Stimulated activated CD4-positive, alpha-beta T cell treated with anti-CD3 and anti-CD28 coated beads, Interleukin-4, amount 100 ng/mL, for 1 hour (primary cell): ENCODE measurements at regions not wholly inside any gene's neighbourhood (a gene's known extent, or its start where the extent isn't known, plus 50 kb on each side); places are given as distances from the start of the nearest gene placed in this dataset.
"Not testable (repeated sequence)": the region's sequence is repeated elsewhere in the genome, so short reads cannot be mapped to it uniquely, and the experiment has no call there.

ENCODE experiments used
- DNase-seq: peaks from one replicate; pipeline ENCODE4 v3.0.0-alpha.2; 2020

GRCh38 chr16:29355339-29356059 lies 51.0 kb downstream of the NPIPB11 start:
- DNase-seq: not testable (repeated sequence)

- not testable (repeated sequence) for DNase-seq
These were observed 52.1 kb downstream of the NPIPB11 start for GRCh38 chr16:29354449-29354848.

GRCh38 chr16:29352617-29352999 lies 53.9 kb downstream of the NPIPB11 start:
- not testable (repeated sequence) for DNase-seq

- DNase-seq: not testable (repeated sequence)
These were observed 54.4 kb downstream of the NPIPB11 start for GRCh38 chr16:29351970-29352616.

GRCh38 chr16:29351271-29351969 lies 55.1 kb downstream of the NPIPB11 start:
- not testable (repeated sequence) for DNase-seq

- DNase-seq: not testable (repeated sequence)
These were observed 56.5 kb downstream of the NPIPB11 start for GRCh38 chr16:29349966-29350365.

GRCh38 chr16:29348748-29349147 lies 57.8 kb downstream of the NPIPB11 start:
- not testable (repeated sequence) for DNase-seq

GRCh38 chr16:29348123-29348690 lies 58.3 kb downstream of the NPIPB11 start:
- not testable (repeated sequence) for DNase-seq

- not testable (repeated sequence) for DNase-seq
These were observed 59.5 kb downstream of the NPIPB11 start for GRCh38 chr16:29346796-29347580.

GRCh38 chr16:29346203-29346602 lies 60.3 kb downstream of the NPIPB11 start:
- not testable (repeated sequence) for DNase-seq

GRCh38 chr16:29342937-29343336 lies 63.6 kb downstream of the NPIPB11 start:
- DNase-seq: not testable (repeated sequence)

GRCh38 chr16:29340779-29341438 lies 65.6 kb downstream of the NPIPB11 start:
- DNase-seq: not testable (repeated sequence)

- not testable (repeated sequence) for DNase-seq
These were observed 66.3 kb downstream of the NPIPB11 start for GRCh38 chr16:29340235-29340634.

GRCh38 chr16:29338821-29339700 lies 67.5 kb downstream of the NPIPB11 start:
- DNase-seq: not testable (repeated sequence)

- DNase-seq: not testable (repeated sequence)
These were observed 69.1 kb downstream of the NPIPB11 start for GRCh38 chr16:29337385-29337901.

GRCh38 chr16:29335549-29335846 lies 71.0 kb downstream of the NPIPB11 start:
- not testable (repeated sequence) for DNase-seq

- not testable (repeated sequence) for DNase-seq
These were observed 71.5 kb downstream of the NPIPB11 start for GRCh38 chr16:29334776-29335548.

GRCh38 chr16:29333492-29334097 lies 72.9 kb downstream of the NPIPB11 start:
- DNase-seq: not testable (repeated sequence)

- not testable (repeated sequence) for DNase-seq
These were observed 75.9 kb downstream of the NPIPB11 start for GRCh38 chr16:29330623-29331022.
